ENCODE measurements at regions not wholly inside any gene's neighbourhood (a gene's known extent, or its start where the extent isn't known, plus 50 kb on each side); places are given as distances from the start of the nearest gene placed in this dataset.

GRCh38 chr2:13545320-13545719 is 828.6 kb downstream of the TRIB2 start:
- no TSS peak for BruUV-seq (replicated peaks)
- Histone ChIP-seq H3K4me3 (no peak overlapping the region), H3K36me3 (ENCODE audit: control insufficient read depth in 2 of 2, insufficient read depth in 2 of 2, low read length in 1 of 2) (no peaks in the 10 kb centered on the region), H2AFZ (ENCODE audit: control insufficient read depth, low read depth, low read length) (no peak overlapping the region), H3K9ac (ENCODE audit: control insufficient read depth, insufficient read depth, low read length) (no peak overlapping the region), H4K20me1 (ENCODE audit: control insufficient read depth, insufficient read depth) (no peaks in the 10 kb centered on the region), H3K9me3 (replicated peaks; ENCODE audit: control insufficient read depth, insufficient read depth, low read length) (peaks cover 3% of the 10 kb centered on the region; the same call in 2 of the 3 replicates), H3K27me3 (replicated peaks in 1 of 2; ENCODE audit: control insufficient read depth in 2 of 2, insufficient read depth in 2 of 2, low read length in 1 of 2) (no peaks in the 10 kb centered on the region), H3K79me2 (ENCODE audit: control insufficient read depth, insufficient read depth, low read length) (no peaks in the 10 kb centered on the region), H3K27ac (ENCODE audit: control insufficient read depth, insufficient read depth) (no peak overlapping the region), H3K4me1 (ENCODE audit: control insufficient read depth, insufficient read depth, low read length) (peaks cover 8% of the 10 kb centered on the region; the same call in 1 of the 2 replicates), H3K4me2 (ENCODE audit: control insufficient read depth, insufficient read depth) (no peak overlapping the region)
- intact Hi-C loops (cut with micrococcal nuclease; ENCODE audit: unreplicated experiment): no loop called here
- POLR2A ChIA-PET: interaction anchor here (0.9 to 1.4 kb wide), 2 partner anchors 22 to 23 kb away, joined by 4 to 5 read pairs; no protein-coding TSS in a partner anchor
- no peak for DNase-seq (ENCODE audit: low read depth, low spot score)
- CTCF ChIA-PET: no interaction called here
- no peak for FAIRE-seq
- peak; percentile 67 for ATAC-seq
- 31% methylated on average over 2 of the region's 2 CpGs for WGBS (ENCODE audit: insufficient coverage, insufficient replicate concordance, low lambda C conversion rate, missing lambda C conversion rate)
- SMC1A ChIA-PET (ENCODE audit: uncharacterized antibody, unreplicated experiment): interaction anchor here (0.8 to 2.0 kb wide), 7 partner anchors 10 to 22 kb away, joined by 3 to 10 read pairs (median 3); no protein-coding TSS in a partner anchor
- RAD21 ChIA-PET (ENCODE audit: unreplicated experiment): interaction anchor here (1.1 to 7.0 kb wide), 2 partner anchors 9 to 23 kb away, joined by 4 to 70 read pairs; no protein-coding TSS in a partner anchor
- in situ Hi-C loops (cut with MboI): no loop called here
- no peak for TF ChIP-seq ZNF24 (IDR thresholded peaks at IDR 0.05)
- TF ChIP-seq STAT1 (conservative IDR thresholded peaks at IDR 0.05): no peak
- TF ChIP-seq EGR1 (IDR thresholded peaks at IDR 0.05; ENCODE audit: borderline replicate concordance in 1 of 2, low read depth in 2 of 2, low read length in 2 of 2): no peak
- TF ChIP-seq SP1 (IDR thresholded peaks at IDR 0.05; ENCODE audit: low read depth, low read length): no peak
- no peak for TF ChIP-seq ZNF274 (IDR thresholded peaks at IDR 0.05; ENCODE audit: insufficient read depth, insufficient read length)
- TF ChIP-seq CREM (IDR thresholded peaks at IDR 0.05; ENCODE audit: low read depth): peak; percentile 31; the same call in 1 of the 2 replicates
- TF ChIP-seq BCL11A (IDR thresholded peaks at IDR 0.05; ENCODE audit: low read depth, low read length): peak; percentile 61
- no peak for TF ChIP-seq PML (IDR thresholded peaks at IDR 0.05; ENCODE audit: low read length)
- peak; percentile 51; the same call in 1 of the 2 replicates for TF ChIP-seq ATF7 (IDR thresholded peaks at IDR 0.05; ENCODE audit: low read depth)
- TF ChIP-seq BHLHE40 (IDR thresholded peaks at IDR 0.05; ENCODE audit: borderline replicate concordance in 1 of 2, low read depth in 2 of 2, low read length in 1 of 2): peak; percentile 35 to 60; a peak in 1 of 4 replicates
- no peak for TF ChIP-seq SPI1 (IDR thresholded peaks at IDR 0.05; ENCODE audit: borderline replicate concordance, insufficient read depth, low read depth, low read length)
- TF ChIP-seq MLLT1 (IDR thresholded peaks at IDR 0.05): 0 out of 2 replicates have a peak, but pooled peaks have one; percentile 21
- TF ChIP-seq POU2F2 (IDR thresholded peaks at IDR 0.05; ENCODE audit: borderline replicate concordance, low read depth, low read length): no peak
- TF ChIP-seq EZH2 (IDR thresholded peaks at IDR 0.05; ENCODE audit: borderline replicate concordance, control insufficient read depth, low read depth, low read length): no peak
- TF ChIP-seq SIX5 (IDR thresholded peaks at IDR 0.05; ENCODE audit: low read depth, low read length, severe bottlenecking): no peak
- no peak for TF ChIP-seq SMAD5 (IDR thresholded peaks at IDR 0.05; ENCODE audit: low read depth)
- TF ChIP-seq SMAD1 (IDR thresholded peaks at IDR 0.05; ENCODE audit: low read depth, partially characterized antibody): no peak
- TF ChIP-seq ASH2L (IDR thresholded peaks at IDR 0.05; ENCODE audit: borderline replicate concordance, low read depth): no peak
- TF ChIP-seq POLR2AphosphoS5 (IDR thresholded peaks at IDR 0.05; ENCODE audit: low read length): no peak
- TF ChIP-seq JUND (IDR thresholded peaks at IDR 0.05; ENCODE audit: low read depth, low read length): no peak
- TF ChIP-seq, protein P1, sequence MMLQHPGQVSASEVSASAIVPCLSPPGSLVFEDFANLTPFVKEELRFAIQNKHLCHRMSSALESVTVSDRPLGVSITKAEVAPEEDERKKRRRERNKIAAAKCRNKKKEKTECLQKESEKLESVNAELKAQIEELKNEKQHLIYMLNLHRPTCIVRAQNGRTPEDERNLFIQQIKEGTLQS (IDR thresholded peaks at IDR 0.05; ENCODE audit: borderline replicate concordance, extremely low read depth, low read depth, low read length): no peak
